Suppressor macrophage (primary cell): ENCODE measurements at regions not wholly inside any gene's neighbourhood (a gene's known extent, or its start where the extent isn't known, plus 50 kb on each side); places are given as distances from the start of the nearest gene placed in this dataset.

Experiments
- DNase-seq, 4 experiments: peaks; one replicate each; pipeline ENCODE4 v3.0.0-alpha.2; 2020 to 2022

DNA sequence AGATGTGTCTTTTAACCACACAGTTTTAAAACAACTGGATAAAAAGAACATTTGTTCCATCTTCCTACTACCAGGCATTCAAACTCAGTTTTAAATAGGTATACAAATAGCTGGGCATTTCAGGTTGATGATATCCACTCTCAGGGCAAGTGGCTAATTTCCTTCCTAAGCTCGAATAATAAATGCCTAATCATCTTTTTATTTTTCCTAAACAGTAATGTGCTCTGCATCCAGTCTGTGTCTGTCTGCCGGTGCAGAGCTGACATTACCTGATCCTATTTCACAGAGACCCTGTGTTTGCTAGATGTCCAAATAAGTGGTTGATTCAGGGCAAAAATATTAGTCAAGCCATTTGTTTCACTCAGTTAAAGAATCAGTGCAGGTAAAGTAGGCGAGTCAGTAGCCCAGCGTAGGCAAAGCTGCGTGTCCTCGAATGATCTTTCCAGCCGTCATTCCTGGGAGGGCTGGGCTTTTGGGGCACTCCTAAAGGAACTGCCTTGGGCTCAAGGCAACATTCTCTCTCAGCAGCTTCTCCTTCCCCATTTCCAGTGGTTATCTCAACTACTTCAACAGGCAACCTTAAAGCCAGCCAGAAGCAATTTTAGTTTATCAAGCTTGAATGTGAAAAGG, 74.2 kb upstream of the BMP2 start:
- peak in 2 of 4 experiments; percentile 25 to 26 for DNase-seq

DNA sequence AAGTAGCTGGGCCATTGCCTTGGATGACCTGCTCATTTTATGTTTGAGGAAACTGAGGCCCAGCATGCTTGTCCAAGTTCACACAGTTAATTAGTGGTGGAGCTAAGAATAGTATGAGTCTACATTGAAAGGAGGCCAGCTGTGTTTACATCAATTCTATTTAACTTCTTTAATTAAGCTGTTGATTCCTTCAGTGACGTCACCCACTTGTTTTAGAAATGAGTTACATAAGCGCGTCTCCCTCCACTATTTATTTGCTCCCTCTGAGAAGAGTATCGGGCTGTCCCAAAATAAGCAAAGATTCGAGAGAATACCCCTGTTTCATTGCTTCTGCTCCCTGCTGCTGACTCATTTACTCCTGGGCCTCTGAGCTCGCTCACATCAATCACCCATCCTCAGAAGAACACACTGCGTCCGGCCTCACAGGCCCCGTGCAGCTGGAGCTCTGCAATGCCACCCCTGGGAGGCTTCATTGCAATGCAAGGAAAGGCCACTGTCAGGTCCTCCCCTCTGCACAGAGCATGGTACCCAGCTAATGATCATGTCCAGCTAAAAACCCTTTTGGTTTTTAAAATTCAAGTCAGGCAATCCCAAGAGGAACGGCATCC, 74.8 kb upstream of the BMP2 start:
- no peak for DNase-seq

DNA sequence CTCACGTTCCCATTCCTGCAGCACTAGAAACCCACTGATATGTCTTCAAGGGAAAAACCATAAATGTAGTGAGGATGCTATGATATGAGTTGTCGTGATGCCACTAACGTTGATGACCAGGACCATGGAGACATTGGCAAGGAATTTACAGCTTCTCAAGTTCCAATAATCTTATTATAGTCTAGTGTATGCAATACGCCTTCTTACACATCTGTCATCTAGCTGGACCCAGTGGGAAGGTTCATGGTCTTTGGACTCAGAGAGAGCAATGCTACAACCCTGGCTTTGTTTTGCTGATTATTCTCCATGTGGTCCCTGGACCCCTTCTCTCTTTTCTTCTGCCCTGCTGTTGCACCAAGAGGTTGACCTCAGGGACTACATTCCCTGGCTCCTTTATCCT, 76.0 kb upstream of the BMP2 start:
- no peak for DNase-seq

DNA sequence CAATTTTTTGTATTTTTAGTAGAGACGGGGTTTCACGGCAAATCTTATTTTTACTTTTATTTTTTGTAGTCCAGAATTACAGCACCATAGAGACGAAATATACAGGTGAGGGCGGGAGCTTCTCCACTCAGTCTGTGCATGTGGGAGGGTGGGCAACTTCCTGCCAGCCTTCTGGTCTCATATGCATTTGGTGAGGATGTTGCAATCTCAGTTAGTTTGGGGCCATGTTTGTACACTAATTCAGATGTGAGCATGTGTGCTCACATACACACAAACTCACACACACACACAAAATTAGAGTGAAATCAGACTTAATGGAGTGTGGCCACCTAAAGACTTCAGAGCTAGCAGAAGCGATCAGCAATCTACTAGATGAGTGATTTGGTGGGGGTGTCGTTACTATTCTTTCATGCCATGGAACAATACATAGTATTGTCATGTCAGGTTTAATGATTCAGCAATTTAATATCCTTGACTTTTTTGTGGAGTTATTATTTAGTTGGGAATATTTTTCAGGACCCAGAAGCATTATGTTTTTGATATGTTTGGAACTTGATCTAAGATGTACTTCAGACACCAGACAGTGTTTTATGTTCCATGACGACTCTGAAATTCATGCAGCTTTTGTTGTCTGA, 78.0 kb upstream of the BMP2 start:
- no peak for DNase-seq

DNA sequence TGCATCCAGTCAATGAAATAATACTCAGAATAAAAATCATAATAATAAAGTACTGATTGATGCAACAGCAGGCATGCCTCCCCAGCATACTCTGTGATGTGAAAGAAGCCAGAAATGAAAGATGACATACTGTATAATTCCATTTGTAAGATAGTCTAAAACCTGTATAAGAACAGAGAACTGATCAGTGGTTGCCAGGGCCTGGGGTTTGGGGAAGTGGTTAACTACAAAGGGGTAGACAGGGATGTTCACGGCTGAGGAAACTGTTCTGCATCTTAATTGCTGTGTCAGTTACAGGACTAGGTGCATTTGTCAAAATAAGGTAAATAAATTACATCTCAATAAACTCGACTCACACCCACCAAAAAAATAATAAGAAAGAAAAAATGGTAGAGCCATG, 81.3 kb upstream of the BMP2 start:
- peak in 3 of 4 experiments; percentile 41 to 51 (median 50) for DNase-seq

DNA sequence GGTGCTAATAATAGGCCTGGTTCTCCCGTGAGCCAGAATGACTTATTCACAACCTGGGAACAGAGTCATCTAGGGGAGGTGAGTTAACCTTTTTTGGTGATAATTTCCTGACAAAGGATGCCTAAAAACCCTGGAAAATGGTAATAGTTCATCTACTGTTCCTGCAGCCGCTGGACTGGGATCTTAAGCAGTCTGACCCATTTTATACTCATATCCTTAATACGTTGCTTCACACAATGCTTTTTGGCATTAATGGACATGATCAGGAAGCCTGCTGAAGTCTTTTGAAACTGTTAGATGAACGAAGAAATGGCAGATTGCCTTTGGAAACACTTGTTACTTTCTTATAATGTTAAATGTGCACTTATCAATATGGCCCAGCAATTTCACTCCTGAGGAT, 81.9 kb upstream of the BMP2 start:
- DNase-seq = no peak

DNA sequence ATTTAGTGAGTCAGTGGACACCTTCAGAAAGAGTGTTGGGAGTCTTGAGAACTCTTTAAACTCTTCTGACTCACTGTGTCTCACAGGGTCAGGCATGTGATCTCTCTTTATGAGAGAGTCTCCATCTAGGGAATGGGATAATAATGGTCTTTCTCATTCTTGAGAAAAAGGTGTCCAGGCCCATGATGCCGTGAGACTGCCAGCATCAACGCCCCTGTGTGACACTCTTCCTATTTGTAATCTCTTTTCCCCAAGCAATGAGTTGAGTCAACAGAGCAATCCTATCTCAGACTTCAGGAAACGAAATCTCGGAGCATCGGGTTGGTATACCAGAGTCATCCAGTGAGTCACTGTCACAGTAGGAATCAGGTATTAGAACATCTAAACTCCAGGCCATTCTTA, 82.3 kb upstream of the BMP2 start:
- peak in 1 of 4 experiments; percentile 25 for DNase-seq

DNA sequence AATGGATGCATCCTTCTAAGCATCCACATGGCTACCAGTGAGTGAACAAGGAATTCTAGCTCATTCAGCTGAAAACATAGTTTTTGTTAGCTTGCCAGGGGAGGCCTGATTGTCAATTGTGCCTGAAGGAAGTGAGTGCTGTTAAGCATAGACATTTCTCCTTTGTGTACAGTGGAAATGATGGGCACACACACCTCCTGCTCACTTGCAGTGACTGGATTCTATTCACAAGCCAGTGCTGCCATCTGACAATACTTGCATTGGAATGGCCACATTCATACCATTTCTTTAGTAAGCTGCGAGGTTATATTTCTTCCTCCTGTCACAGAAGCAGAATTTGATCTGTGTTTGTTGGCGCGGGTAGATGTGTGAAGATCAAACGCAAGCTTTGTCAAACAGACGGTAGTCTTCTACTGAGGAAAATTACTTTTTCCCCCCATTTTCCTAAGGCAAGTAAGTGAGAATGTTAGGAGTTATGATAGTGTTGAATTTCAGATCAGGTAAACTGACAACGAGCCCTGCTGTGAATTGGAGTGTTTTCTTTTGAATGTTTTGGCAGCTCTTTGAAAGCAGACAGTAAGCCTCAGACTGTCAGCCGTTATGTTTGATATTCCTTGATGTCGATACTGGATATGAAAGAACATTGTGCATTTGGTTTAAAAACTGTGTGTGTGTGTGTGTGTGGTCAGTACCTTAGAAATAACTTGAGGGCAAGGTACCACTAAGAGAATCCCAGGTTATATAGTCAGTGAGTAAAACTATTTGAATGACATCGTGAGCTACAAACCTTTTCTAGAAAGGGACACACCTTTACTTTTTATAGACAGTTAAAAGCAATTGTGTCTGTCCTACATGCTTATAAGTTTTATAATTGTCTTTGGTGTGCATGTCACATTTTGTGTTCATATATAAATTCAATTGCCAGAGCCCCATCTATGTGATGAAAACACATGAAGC, 84.2 kb upstream of the BMP2 start:
- DNase-seq = no peak

DNA sequence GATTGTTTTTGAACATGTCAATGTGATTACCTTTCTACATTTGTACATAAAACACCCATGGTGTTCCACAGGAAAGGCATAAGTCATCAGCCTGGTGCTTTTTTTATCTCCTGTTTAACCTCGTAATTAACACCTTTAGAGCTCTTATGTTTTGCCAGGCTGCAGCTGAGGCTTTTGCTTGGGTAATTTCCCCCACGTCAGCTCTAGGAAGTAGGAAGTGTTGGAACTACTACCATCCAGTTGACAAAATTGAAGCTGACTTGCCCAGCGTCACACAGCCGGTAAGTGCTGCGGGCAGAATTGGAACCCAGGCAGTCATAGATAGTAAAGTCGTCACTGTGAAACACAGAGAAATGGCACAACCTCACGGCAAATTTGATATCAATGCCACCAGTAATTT, 86.6 kb upstream of the BMP2 start:
- DNase-seq = no peak

DNA sequence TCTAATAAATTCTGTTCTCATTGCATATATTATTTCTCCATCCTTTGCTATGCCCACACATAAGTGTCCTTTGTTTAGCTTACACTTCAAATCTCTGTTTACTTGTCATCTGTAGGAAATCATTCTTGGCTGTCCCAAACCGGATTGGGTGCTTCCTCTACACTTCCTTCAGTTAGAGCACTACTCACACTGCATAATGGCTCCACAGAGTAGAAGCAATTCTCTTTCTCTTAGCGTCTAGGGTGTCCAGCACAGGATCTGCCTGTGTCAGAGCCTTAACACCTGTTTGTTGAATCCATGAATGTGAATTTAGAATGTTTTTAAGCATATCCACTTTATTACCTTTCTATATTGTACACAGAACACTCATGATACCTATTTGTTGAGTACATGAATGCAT, 87.0 kb upstream of the BMP2 start:
- DNase-seq = no peak

DNA sequence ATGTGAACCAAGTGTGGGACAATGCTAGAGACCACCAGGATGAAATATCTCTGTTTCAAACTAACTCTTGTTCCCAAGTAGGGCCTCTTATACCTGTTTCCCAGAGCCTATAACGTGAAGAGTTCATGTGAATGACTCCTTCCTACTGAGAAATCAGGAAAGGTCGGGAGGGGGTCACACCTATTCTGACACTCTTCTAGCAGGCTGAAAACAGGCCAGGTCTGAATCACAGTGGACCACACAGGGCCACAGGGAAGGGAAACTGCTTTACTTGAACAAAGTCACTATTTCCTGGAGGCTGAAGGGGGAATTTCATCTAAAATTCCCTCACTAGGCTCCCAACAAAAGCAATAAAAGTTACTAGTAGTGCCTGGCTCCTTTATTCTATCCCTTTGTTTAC, 88.4 kb upstream of the BMP2 start:
- DNase-seq = no peak

DNA sequence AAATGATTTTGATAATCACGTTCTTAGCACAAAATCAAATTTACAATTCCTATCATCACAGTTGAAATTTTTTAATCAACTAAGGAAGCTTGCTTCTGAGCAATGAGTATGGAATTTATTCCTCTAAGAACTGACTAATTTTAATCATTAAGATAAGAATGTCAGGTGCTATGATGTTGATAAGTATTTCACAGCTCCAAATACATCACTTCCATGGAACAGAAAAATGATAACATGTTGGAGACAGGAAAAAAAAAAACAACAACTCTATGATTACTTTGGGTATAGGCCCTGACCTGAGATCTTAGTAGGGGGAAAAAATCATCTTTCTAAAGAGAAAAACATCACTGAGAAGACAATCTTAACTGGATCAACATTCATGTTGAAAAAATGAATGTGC, 89.4 kb upstream of the BMP2 start:
- no peak for DNase-seq

DNA sequence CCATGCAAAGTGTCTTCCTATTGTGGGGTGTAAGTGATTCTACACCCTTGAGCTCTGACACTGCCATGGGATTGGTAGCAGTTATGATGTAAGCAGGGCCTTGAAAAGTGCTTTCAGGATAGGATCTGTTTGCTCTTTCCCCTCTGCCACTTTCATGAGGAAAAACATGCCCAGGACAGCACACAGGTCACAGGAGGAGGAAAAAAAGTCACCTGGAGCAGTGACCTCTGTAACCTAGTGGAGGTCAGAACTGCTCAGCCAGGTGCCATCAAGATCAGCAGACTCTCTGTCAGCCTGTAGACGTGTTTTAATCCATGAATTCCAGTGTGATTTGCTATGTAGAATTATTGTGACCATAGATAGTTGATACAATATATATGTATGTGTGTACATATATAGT, 92.7 kb upstream of the BMP2 start:
- DNase-seq = no peak

DNA sequence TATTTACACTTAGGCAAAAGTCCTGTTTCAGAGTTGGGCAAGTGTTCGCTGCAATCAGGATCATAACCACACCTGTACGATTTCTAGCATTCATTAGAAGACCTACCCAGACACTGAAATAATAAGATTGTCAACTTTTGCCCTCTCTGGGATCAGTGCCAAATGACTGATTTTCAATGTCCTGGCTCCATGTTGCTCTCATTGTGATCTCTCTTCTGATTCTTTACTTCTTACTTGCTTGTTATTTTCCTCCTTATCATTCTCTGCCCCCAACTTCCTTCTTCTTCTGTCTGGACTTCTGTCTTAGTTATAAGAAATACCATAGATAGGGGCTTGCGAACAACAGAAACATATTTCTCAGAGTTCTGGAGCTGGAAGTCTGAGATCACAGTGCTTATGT, 94.4 kb upstream of the BMP2 start:
- DNase-seq = no peak

DNA sequence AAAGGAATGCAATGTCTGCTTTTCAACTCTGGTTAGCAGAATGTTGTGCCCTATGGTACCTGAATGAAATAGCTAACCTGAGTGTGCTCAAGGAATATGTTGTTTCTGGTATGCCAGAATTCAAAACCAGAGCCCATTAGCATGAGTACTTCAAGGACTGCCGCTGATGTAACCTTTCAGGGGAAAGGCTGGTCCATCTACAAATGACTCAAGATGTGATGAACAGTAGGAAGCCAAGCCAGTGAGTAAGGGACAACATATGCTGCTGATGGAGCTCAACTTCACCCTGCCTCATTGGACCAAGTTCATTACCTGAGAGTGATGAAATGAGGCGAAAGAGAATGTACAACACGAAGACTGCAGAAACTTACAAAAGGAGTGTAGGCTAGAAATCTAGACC, 95.7 kb upstream of the BMP2 start:
- DNase-seq = no peak

DNA sequence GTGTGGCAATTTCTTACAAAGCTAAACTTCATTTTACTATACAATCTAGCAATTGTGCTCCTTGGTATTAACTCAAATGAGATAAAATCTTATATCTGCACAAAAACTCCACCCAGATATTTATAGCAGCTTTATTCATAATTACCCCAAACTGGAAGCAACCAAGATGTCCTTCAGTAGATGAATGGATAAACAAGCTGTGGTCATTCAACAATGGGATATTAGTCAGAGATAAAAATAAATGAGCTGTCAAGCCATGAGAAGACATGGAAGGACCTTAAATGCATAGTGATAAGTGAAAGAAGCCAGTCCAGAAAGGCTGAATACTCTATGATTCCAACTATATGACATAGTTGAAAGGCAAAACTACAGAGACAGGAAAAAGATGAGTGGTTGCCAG, 98.9 kb upstream of the BMP2 start:
- DNase-seq = no peak

DNA sequence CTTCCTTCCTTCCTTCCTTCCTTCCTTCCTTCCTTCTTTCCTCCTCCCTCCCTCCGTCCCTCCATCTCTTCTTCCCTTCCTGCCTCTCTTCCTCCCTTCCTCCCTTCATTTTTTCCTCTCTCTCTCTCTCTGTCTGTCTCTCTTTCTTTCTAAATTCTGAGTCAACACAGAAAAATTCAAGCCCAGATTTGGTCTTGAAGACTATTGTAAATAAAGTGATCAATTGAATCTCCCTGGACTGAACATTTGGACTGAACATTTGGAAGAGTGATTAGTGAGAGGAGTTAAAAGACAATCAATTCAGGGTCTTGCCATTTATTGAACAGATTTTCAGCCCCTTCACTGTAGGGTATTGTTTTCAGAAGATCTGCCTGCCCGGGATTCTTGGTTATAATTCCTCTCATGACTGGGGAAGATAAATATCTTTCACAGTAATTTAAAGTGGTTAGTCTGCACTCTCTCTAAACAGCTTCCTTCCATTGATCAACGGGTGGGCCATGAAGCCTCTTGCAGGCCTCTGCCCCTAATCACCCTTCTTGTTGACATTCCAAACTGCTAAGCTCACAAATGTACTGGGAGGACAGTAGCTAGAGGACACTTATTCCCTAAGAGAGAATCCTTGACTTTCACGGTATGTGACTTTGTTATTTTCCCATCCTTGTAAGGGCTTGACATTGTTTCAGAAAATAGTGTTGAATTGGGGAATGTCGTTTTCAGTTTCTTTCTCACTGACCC, 101.7 kb upstream of the BMP2 start:
- DNase-seq = no peak

DNA sequence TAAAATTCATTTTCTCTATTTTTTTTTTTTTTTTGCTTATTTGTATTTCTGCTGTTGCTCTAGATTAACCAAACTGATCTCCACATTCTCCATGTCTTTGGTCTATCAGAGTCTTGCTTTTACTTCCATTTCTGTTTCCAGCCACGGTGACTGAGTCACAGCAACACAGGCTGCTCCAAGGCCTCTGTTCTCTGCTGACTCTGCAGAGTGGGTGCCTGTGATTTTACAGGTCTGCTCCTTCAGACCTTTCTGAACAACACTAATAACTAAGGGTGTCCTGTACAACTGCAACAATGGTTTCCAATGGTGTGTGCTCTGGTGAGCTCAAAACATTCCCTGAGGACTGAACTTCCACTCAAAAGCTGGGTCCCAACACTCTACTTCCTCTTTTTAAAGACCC, 102.3 kb upstream of the BMP2 start:
- no peak for DNase-seq

DNA sequence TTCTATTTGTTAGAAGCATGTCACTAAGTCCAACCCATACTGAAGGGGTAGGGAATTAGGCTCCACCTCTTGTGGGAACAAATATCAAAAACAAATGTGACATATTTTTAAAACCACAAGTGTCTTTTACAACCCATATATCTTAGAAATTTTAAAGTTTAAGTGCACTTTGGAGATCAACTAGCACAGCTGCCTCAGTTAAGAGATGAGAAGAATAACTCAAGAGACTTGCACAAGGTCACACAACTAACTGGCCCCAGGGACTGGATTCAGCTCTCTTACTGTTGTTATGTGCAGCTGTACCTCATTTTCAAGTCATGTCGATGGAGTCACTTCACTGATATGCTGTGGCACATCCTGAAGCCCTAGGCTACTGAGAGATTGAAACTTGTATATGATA, 102.9 kb upstream of the BMP2 start:
- DNase-seq = no peak

DNA sequence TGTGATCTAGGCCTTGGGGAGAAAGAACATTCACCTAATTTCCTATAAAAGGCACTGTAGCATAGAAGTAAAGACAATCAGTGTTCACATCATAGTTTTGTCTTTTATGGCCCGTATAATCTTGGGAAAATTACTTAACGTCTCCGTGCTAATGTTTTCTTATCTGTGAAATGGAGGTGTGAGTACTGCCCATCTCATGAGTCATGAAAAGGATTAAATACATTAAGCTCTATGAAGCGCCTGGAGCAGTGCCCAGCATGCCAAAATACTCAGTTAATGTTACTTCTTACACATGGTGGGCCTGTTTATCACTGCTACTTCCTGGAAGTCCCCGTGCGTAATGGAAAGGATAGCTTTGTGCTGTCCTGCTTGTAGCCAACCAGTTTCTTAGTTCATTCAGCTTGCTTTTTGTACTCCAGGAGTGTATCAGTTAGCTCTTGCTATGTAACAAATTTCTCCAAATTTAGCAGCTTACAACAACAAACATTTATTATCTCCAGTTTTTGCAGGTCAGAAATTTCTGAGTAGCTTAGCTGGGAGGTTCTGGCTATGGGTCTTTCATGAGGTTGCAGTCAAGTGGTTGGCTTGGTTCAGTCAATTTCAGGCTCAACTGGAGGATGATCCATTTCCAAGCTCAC, 103.6 kb upstream of the BMP2 start:
- DNase-seq = no peak

DNA sequence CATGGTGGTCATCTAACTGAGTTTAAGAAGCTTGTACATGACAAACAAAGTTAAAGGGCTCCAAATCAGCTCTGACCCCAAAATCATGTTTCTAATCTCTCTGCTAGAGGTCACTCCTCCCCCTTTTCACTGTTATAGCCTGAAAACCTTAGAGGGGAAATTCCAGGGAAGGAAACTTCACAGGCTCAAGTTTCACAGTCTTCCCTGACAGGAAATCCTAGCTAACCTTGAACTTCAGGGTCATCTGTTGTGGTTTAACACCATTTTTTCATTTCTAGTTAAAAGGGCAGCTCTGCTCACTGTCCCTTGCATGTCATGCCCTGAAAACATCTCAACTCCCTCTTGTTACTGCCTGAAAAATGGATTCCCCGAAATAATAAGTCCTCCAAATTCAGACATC, 104.4 kb upstream of the BMP2 start:
- no peak for DNase-seq

DNA sequence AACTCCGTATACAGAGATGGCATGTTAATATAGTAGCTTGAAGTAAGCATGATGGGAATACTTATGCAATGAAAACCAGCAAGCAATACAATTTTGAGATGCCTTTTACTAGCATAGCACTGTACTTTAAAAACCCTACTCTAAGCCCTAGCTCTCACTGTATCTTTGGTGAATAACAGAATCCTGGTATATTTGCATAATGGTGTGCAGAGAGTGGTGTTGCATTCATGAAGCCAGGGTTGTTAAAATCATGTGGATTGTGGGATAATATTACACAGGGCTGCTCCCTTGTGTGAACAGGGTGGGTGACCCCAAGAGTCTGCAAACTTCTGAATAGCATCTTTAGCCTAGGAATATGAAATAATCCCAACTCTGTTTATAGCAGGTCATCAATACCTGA, 105.2 kb upstream of the BMP2 start:
- DNase-seq = no peak
